Loucy (cell line): ENCODE measurements at regions not wholly inside any gene's neighbourhood (a gene's known extent, or its start where the extent isn't known, plus 50 kb on each side); places are given as distances from the start of the nearest gene placed in this dataset.
"Not testable (repeated sequence)": the region's sequence is repeated elsewhere in the genome, so short reads cannot be mapped to it uniquely, and the experiment has no call there.

Experiments used
- EZH2phosphoT487 ChIP-seq: fragments of 200-600 bp; IDR thresholded peaks from 2 replicates; pipeline ENCODE4 v1.6.1; 2018; ENCODE audit warnings: antibody characterized with exemption, mild to moderate bottlenecking, moderate library complexity, borderline replicate concordance
- TF ChIP-seq, protein P1 (sequence below): fragments of 200-600 bp; sonication (generic); conservative IDR thresholded peaks from 2 replicates; pipeline ENCODE4 v1.5.1; 2014; ENCODE audit warnings: mild to moderate bottlenecking, antibody characterized with exemption, low read length

DNA sequence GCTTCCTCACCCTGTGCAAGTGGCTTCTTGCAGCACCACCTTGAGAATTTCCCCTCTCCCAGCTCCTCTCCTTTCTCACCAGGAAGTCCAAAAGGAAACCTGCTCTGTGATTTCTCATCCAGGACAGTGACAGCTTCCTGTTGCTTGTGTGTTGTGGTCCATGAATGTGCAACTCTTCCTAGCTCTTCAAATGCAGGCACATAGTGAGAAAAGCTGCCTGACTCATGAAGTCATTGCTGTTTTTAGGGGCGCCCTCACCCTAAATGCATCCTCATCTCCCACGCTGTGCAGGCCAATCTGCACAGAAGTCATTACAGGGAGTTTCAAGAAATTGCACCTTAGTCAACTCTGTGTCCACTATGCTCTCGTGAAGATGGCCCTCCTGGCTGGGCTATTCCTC lies 112.9 kb upstream of the IGLL5 start:
- TF ChIP-seq, protein P1, sequence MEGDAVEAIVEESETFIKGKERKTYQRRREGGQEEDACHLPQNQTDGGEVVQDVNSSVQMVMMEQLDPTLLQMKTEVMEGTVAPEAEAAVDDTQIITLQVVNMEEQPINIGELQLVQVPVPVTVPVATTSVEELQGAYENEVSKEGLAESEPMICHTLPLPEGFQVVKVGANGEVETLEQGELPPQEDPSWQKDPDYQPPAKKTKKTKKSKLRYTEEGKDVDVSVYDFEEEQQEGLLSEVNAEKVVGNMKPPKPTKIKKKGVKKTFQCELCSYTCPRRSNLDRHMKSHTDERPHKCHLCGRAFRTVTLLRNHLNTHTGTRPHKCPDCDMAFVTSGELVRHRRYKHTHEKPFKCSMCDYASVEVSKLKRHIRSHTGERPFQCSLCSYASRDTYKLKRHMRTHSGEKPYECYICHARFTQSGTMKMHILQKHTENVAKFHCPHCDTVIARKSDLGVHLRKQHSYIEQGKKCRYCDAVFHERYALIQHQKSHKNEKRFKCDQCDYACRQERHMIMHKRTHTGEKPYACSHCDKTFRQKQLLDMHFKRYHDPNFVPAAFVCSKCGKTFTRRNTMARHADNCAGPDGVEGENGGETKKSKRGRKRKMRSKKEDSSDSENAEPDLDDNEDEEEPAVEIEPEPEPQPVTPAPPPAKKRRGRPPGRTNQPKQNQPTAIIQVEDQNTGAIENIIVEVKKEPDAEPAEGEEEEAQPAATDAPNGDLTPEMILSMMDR = not testable (repeated sequence)
- not testable (repeated sequence) for TF ChIP-seq EZH2phosphoT487
